ENCODE measurements at regions not wholly inside any gene's neighbourhood (a gene's known extent, or its start where the extent isn't known, plus 50 kb on each side); places are given as distances from the start of the nearest gene placed in this dataset.

DNA sequence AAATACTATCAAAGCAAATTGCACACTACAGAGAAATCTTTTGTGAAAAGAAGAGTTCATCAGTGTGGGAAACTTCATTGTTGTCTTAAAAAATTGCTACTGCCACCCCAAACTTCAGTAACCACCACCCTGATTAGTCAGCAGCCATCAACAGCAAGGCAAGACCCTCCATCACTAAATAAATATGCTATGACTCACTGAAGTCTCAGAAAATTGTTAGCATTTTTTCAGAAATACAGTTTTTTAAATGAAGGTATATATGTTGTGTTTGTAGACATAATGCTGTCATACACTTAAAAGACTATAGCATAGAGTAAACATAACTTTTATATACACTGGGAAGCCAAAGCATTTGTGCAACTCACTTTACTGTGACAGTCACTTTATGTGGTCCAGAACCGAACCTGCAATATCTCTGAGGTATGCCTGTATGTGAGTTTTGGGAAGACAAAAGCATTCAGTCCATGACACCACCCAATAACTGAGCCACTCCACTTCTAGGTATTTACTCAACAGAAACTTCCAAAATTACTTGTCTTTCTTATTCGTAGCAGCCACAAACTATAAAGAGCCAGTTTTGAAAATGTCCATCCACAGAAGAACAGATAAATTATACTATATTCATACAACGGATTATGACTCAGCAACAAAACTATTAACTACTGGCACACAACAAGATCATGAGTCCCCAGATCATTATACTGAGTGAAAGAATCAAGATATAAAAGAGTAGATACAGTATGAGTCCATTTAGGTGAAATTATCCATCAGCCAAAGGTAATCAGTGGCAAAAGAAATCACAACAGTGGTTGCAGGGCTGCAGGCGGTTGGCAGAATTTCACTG is 649.6 kb downstream of the BCL11B start:
- no peak for DNase-seq

GRCh38 chr14:98623788-98624415 is 648.1 kb downstream of the BCL11B start:
- no peak for DNase-seq

- DNase-seq, result no peak
Observed at GRCh38 chr14:98633380-98633779, 638.6 kb downstream of the BCL11B start.

DNA sequence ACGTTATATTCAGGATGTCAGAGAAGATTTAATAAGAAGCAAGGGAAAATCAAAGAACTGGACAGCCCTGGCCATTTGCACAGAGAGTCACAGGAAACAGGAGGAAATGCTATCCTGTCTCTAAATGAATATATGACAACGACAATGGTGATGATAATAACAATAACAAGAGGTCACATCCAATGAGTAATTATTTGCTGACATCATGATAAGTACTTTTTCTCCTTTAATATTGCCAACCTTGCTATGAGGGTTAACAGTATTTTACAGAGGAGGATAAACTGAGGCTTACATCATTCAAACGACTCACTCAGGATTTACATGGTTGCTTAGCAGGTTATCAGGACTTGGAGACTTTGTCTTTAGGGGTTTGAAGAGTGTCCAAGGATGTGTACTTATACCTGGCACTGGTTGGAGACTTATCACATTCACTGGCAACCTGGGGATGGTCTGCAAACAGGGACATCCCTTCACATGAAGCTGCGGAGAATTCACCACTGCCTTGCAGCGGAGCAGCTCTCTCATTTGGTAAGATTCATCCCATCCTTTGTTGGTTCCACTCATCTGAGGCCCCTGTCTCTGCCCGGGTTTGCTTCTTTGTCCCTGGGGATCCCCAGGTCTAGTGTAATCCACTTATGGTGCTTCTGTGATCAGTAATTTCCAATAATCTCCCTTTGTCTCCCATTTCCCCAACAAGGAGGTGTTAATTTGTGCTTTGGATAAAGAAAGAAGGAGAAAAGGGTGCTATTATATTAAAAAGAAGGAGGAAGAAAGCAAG is 637.8 kb downstream of the BCL11B start:
- DNase-seq, result no peak

- DNase-seq, result no peak
Observed at GRCh38 chr14:98638366-98638765, 633.6 kb downstream of the BCL11B start.

DNA sequence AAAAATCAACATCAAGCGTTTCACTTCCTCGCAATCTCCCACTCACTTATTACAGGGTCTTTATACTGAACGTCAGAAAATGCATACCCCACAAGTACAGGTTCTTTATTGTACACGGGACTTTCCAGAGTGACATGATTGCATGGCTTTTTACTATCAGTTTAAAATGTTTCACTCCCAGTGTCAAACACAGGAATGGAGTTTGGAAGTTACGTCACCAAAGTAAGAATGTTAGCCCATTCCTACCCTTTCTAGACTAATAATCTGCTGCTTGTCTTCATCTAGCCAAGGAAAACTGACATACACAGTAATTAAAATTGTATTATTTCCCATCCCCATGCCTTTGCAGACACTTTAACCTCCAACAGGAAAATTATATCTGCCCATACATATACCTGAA is 624.2 kb downstream of the BCL11B start:
- no peak for DNase-seq

DNA sequence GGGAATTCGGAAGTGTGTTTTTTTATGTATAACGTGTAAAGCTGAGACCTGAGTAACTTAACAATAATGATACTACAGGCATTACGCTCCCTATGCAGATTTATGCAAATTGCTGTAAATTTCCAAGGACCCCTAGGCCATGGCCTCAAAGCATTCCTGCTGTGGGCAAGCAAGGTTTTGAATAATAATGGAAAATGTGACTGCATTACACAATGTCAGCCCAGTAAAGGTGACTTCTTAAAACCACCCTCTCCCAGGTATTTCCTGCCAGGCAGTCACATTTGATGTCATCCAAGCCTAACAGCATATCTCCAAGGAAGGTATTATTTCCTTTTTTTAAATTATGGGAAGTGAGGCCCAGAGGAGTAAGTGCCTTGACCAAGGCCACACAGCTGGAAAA is 621.0 kb downstream of the BCL11B start:
- no peak for DNase-seq

DNA sequence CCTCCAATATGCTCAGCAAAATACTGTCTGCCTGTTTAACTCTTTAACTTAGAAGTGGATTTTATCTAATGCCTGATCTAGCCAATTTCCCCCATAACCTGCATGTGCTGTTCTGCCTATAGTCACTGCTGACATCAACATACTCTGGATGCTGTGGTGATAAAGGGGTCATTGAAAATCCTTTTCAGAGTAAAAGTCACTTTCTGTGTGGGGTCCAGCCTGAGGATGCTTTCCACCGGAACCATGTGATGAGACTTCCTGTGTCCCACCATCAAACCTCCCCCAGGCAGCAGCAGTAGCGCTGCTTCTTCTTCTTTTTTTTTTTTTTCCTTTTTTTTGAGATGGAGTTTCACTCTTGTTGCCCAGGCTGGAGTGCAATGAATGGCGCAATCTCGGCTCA is 607.0 kb downstream of the BCL11B start:
- DNase-seq, result no peak

GRCh38 chr14:98666545-98666944 is 605.5 kb downstream of the BCL11B start:
- no peak for DNase-seq

GRCh38 chr14:98682033-98682432 is 590.0 kb downstream of the BCL11B start:
- no peak for DNase-seq

- no peak for DNase-seq
Observed at GRCh38 chr14:98682726-98683125, 589.3 kb downstream of the BCL11B start.

- no peak for DNase-seq
Observed at GRCh38 chr14:98684468-98684867, 587.5 kb downstream of the BCL11B start.

GRCh38 chr14:98685725-98686124 is 586.3 kb downstream of the BCL11B start:
- DNase-seq, result no peak

DNA sequence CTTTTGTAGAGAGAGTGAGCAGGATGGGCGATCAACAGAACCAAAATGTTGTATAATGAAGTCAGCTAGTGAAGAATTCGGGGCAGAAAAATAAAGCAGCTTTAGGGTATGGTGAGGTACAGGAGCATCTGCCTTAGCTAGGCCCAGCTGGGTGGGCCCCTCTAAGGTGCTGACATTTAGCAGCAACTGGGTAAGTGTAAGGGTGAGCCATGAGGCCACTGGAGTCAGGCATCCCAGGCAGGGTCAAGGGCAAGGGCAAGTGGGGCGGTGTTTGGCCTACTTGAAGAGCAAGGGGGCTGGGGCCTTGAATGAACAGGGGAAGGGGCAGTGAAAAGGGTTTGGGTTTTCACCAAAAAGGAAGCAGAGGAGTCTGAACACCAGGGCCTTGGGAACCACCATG is 583.6 kb downstream of the BCL11B start:
- DNase-seq, result no peak

DNA sequence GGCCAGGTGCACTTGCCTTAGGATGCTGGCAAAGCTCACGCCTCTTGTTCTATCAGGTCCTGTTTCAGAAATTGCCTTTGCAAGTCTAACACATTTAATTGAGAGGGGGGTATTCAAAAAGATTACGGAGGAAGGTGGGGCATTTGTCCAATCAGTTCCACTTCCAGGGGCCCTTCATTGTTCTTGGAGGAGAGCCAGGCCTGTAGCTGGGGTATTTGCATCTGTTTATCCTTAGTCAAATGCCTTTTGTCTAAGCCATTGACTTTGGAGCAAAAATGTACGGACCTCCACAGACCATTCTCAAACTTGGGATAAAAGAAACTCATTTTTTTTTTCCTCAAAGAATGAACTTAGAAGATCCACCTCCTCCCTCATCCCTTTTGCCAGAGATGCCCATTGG is 582.0 kb downstream of the BCL11B start:
- no peak for DNase-seq

GRCh38 chr14:98692832-98693231 is 579.2 kb downstream of the BCL11B start:
- no peak for DNase-seq

- no peak for DNase-seq
Observed at GRCh38 chr14:98694541-98694940, 577.5 kb downstream of the BCL11B start.

GRCh38 chr14:98695809-98696208 is 576.2 kb downstream of the BCL11B start:
- DNase-seq, result no peak

DNA sequence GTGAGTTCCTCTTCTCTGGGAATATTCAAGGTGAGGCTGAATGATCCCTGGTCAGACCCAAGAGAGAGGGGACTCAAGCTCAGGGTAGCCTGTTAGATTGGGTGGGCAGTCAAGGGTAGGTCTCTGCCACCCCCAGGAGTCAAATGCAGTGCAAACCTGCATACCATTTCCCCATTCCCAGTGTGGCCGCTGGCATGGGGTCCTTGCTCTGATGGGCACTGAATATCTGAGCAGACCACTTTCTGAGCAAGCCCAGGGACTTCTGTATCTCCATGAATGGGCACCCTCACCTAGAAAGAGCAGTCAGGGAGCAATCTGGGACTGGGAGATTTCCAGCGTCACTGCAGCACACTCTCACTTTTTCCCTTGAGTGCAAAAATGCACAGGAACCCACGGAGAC is 573.7 kb downstream of the BCL11B start:
- DNase-seq, result no peak

- DNase-seq, result no peak
Observed at GRCh38 chr14:98700748-98701147, 571.2 kb downstream of the BCL11B start.

GRCh38 chr14:98701377-98701776 is 570.6 kb downstream of the BCL11B start:
- DNase-seq, result no peak

GRCh38 chr14:98704441-98704840 is 567.6 kb downstream of the BCL11B start:
- no peak for DNase-seq

GRCh38 chr14:98705871-98706300 is 566.1 kb downstream of the BCL11B start:
- DNase-seq, result no peak

GRCh38 chr14:98707522-98707921 is 564.5 kb downstream of the BCL11B start:
- no peak for DNase-seq
